GM13977 (cell line): ENCODE measurements at regions not wholly inside any gene's neighbourhood (a gene's known extent, or its start where the extent isn't known, plus 50 kb on each side); places are given as distances from the start of the nearest gene placed in this dataset.
"Not testable (repeated sequence)": the region's sequence is repeated elsewhere in the genome, so short reads cannot be mapped to it uniquely, and the experiment has no call there.

Experiments used
- DNase-seq: peaks from one replicate; pipeline ENCODE4 v3.0.0; 2012; ENCODE audit warnings: low spot score
- CTCF ChIP-seq: IDR thresholded peaks from 2 replicates; pipeline ENCODE4 v1.5.1; 2012; ENCODE audit warnings: mild to moderate bottlenecking, control low read depth; ENCODE audit not compliant: insufficient read depth; ENCODE audit errors: extremely low read depth, missing control alignments
- in situ Hi-C: fragments of 300-500 bp; cut with MboI; formaldehyde crosslinking; loops from one replicate; pipeline ENCODE4 v1.12.0; 2022; ENCODE audit warnings: low sequenced_read_pairs, low pct_unique_long_range_greater_than_20kb, mixed read lengths, inconsistent platforms; ENCODE audit not compliant: unreplicated experiment

GRCh38 chr2:16391986-16392385 lies 273.6 kb downstream of the CYRIA start:
- DNase-seq, result no peak
- in situ Hi-C loops, result no loop called here
- TF ChIP-seq CTCF, result no peak

DNA sequence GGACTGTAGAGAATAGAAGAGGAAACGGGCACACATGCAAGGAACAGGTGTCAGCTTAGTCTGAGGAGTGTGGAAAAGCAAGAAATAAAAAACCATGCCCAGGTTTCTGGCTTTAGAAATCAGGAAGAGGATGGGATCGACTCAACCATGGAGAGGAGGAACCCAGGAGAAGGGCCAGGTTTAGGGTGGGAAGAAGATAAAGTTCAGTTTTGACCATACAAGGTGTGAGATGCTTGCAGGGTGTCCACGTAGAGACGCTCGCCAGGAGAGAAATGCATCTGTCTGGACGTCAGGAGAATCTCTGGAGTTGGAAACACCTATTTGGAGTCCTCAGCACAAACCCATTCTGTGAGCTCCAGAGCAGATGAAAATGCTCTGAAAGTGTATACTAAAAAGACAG lies 275.1 kb downstream of the CYRIA start:
- no peak for DNase-seq
- TF ChIP-seq CTCF, result no peak
- in situ Hi-C loops, result no loop called here

- in situ Hi-C loops, result no loop called here
- DNase-seq, result no peak
- no peak for TF ChIP-seq CTCF
Measured at GRCh38 chr2:16389611-16390010, 276.0 kb downstream of the CYRIA start.

DNA sequence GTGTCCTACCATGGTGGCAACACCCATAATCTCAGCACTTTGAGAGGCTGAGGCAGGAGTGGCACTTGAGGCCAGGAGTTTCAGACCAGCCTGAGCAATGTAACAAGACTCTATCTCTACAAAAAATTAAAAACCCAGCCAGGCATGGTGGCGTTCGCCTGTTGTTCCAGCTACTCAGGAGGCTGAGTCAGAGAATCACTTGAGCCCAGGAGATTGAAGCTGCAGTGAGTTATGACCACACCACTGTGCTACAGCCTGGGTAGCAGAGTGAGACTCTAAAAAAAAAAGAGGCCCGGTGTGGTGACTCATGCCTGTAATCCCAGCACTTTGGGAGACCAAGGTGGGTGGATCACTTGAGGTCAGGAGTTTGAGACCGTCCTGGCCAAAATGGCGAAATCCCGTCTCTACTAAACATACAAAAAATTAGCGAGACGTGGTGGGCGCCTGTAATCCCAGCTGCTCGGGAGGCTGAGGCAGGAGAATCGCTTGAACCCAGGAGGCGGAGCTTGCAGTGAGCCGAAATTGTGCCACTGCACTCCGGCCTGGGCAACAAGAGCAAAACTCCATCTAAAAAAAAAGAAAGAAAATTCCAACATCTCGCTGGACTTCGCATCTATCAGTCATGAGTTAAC lies 277.3 kb downstream of the CYRIA start:
- in situ Hi-C loops, DNase-seq: not testable (repeated sequence)

DNA sequence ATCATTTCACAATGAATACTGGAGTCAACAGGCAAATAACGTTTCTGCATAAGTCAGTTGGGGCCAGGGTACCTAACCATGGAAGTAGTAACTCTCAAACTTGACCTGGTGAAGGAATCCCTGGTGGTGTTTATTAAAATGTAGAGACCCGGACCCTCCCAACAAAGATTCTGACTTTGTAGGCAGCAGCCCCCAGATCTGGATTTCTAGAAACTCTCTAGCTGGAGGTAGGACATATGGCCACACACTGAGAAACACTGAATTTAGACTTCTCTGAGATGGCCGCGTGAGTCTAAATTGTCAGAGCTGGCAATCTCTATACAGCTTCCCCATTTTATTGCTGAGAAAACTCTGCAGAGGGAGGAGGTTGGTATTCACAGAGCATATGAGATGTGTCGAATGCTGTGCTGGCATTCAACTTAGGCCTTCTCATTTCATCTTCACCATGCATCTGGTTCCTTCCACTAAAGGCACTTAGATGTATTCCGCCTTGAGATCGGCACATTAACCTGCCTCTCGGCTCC lies 278.1 kb downstream of the CYRIA start:
- in situ Hi-C loops, result no loop called here
- no peak for DNase-seq
- TF ChIP-seq CTCF, result no peak

DNA sequence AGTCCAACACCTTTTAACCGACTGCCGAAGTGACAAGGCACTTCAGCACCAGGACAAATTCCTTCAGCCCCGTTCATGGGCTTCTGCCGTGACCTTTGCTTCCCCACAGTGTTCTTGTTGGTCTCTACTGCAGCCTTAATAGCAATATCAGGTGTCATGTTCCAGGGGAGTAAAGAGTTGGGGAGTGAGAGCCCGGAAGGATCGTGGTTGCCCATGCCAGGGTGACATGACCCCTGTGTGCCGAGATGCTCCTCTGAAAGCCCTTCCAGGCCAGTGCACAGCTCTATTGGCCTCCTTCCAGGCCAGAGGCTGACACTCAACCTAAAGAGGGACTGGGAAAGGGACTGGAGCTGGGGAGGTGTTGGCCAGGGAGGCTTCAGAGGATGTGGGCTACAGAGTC lies 279.2 kb downstream of the CYRIA start:
- in situ Hi-C loops, result no loop called here
- no peak for TF ChIP-seq CTCF
- no peak for DNase-seq

GRCh38 chr2:16386031-16386430 lies 279.6 kb downstream of the CYRIA start:
- in situ Hi-C loops, result no loop called here
- no peak for DNase-seq
- TF ChIP-seq CTCF, result no peak
